H54 (cell line): ENCODE measurements at regions not wholly inside any gene's neighbourhood (a gene's known extent, or its start where the extent isn't known, plus 50 kb on each side); places are given as distances from the start of the nearest gene placed in this dataset.
"Not testable (repeated sequence)": the region's sequence is repeated elsewhere in the genome, so short reads cannot be mapped to it uniquely, and the experiment has no call there.

ENCODE experiments used
- DNase-seq: peaks from one replicate; pipeline ENCODE4 v3.0.0; 2011; ENCODE audit warnings: low spot score, mixed read lengths; ENCODE audit not compliant: insufficient read length
- FAIRE-seq: peaks from 3 replicates; lab custom pipeline; 2011; peaks lifted over from hg19 to GRCh38; lab: Jason Lieb, UNC
- POLR2A ChIP-seq: IDR thresholded peaks from 2 replicates; pipeline ENCODE4 v1.6.1; 2011; ENCODE audit warnings: low read depth, mild to moderate bottlenecking, low read length

- FAIRE-seq (no peak), DNase-seq (no peak)
- TF ChIP-seq POLR2A: no peak
These were observed 389.8 kb upstream of the SEMA6A start for GRCh38 chr5:116964438-116964837.

DNA sequence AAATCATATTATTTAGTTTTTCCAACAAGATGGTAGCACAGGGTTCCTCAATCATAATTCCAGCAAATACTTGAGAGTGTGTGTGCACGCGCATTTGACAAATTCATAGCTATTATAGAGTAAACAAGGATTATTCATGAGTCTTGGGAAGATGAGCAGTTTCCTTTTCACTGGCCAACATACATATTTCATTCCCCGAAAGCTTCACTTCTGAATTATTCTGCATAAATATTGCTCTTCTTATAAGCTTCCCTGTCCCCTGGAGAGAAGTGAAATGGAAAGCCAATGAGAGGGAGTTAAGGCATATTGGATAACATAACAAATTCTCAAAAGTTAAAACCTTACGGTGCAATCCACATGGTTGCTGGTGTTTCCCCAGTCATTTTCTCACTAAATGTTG is 386.4 kb upstream of the SEMA6A start:
- DNase-seq (no peak), FAIRE-seq (no peak)

DNA sequence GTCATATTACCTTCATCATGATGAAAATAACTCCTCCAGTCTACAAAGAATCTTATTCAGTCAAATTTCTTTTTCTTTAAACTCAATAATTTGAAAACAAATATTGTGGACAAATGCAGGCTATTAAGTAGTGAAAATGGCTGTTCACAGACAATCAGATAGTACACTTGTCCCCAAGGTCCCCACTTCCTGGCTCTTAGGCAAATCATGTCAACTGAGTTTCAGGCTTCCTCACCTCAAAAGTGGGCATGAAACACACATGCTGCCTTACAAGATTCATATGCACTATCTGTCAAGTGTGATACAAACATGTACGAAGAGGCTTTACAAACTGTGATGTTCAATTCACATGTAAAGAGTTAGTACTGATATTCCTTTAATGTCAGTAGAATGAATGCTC is 385.2 kb upstream of the SEMA6A start:
- no peak for TF ChIP-seq POLR2A
- no peak for FAIRE-seq
- no peak for DNase-seq

More for the DNA sequence above, 386.4 kb upstream of the SEMA6A start:
- TF ChIP-seq POLR2A: no peak

DNA sequence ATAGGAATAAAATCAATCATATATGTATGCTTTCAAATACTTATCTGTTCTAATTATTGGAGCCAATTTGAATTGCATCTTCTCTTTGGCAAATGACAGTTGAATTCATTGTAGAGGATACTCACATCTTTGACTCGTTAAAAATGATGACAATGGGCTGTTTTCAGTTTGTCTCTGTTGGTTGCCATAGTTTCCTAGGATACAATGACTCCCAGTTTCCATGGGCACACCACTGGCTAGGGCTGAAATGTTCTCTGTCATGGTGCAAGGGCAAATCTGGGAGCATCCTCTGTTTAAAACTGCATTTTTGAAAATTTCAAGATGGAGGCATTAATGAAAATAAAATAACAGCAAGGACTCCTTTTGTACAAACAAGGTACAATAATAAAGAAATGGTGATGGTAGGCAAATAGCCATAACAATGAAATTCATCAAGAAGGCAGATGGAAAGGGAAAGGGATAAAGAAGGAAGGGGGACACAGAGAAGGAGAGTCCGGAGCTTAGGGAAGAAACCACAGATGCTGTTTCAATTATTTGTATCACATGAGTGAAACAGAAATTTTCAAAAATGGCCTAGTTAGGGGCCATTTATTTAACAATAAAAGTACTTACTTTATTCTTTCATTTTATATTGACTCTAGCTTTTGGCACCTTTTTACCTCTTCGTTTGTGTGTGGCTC is 378.8 kb upstream of the SEMA6A start:
- TF ChIP-seq POLR2A: no peak
- no peak for DNase-seq
- no peak for FAIRE-seq

GRCh38 chr5:116951219-116951618 is 376.6 kb upstream of the SEMA6A start:
- no peak for DNase-seq
- FAIRE-seq: no peak
- no peak for TF ChIP-seq POLR2A

DNA sequence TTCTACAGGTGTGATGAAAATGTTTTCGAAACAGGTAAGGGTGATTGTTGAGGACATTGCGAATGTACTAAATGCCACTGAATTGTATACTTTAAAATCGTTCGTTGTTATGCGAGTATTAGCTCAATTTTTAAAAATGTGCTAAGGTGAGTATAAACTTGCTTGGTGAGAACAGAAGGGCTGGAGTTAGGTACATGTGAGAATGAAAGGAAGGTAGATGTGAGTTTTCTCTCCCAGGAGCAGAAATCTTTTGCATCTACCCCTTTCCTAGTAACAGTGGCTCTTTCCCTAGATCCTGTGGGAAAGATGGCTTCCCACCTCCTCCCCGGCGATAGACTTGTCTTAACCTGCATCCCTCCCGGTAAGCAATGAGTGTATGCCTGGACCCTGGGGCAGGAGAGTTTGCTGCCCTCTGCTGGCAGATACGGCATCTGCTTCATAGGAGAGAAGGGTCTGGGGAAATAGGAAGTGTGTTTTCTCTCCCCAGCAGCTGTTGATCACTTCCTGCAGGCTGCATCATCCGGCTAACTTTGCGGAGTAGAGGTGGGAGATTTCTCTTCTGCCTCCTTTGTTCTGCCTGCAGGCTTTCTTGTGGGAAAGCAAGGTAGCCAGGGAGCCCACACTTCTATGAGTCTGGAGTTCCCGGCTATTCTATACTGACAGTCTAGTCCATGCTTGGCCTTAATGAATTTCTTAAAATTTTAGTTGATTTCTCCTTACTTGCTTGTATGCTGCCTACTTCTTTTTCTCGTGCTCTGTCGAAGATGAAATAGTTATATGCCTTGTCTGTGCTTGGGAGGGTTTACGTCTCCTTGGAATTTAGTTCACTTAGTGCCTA is 373.3 kb upstream of the SEMA6A start:
- DNase-seq (peak; percentile 22), FAIRE-seq (no peak)
- no peak for TF ChIP-seq POLR2A

GRCh38 chr5:116945613-116946382 is 371.2 kb upstream of the SEMA6A start:
- not testable (repeated sequence) for FAIRE-seq, DNase-seq

DNA sequence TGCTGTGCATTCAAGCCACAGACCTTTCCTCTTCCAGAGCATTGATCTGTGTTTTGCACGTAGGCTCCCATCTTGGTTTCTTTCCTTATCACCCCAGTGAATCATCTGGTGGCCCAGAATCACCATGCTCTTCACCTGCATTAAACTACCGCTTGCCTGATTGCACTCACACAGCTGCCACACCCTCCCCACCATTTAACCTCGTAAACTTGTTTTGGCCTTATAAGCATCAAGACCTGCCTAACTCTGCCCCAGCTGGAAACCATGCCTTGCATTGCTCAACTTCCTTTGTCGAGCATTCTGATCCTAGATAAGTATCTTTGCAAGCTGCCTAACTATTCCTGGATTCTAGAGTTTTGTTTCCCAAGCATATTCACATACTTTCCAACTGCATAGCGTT is 369.6 kb upstream of the SEMA6A start:
- DNase-seq: no peak
- no peak for FAIRE-seq

DNA sequence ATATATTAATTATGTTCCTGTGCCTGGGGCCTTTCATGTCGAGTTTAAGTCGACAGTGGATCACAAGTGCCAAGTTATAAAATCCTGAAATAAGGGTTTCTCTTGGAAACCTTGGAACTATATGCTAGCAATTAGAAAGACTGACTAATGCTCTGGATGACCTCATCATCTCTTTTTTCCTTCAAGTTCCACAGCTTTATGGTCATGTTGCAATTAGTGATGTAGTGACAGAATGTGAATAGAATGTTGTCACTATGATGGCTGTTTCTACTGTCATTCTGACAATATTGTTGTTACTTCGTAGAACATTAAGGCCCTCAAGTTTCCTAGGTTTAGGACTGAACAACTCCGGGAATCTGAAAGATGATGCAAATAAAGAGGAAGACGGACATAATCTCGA is 368.0 kb upstream of the SEMA6A start:
- no peak for TF ChIP-seq POLR2A
- FAIRE-seq (no peak), DNase-seq (no peak)

More for the DNA sequence above, 369.6 kb upstream of the SEMA6A start:
- TF ChIP-seq POLR2A: no peak

DNA sequence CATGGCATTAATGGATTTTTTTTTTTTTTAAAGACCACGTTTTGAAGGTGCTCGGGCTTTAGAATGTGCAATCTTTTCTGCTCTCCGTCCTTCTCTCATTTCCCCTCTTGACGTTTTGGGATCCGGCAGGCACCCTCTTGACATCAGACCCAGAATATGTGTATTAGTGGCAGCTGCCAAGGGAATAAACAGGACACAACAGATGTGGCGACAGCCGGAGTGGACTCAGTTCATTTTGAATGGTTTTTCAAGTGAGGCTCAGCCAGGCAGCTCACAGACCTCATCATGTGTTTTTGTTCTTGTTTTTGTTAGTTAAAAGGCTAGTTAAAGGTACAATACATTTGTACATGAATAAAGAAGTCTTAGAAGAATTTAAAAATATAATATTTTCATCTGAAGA is 365.0 kb upstream of the SEMA6A start:
- no peak for TF ChIP-seq POLR2A
- no peak for DNase-seq
- no peak for FAIRE-seq

DNA sequence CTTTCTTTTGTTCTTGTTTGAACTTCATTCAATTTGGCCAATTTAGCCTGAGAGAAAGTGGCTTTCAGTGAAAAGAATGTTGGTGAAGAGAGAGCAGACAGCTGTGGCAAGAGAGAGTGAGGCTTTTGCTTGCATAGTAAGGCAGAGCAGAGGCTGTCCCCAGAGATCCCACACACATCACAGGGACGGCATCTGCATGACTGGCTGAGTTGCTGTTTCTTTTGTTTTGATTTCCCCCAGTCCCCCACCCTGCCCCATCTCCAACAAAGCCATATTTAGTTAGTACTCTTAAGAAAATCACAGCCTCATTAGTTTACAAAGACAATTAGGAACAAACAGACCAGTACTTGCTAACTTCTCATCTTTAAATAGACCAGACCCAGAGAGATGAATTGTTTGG is 363.9 kb upstream of the SEMA6A start:
- no peak for TF ChIP-seq POLR2A
- FAIRE-seq (no peak), DNase-seq (no peak)

- TF ChIP-seq POLR2A: no peak
These were observed 361.0 kb upstream of the SEMA6A start for GRCh38 chr5:116935561-116936162.

DNA sequence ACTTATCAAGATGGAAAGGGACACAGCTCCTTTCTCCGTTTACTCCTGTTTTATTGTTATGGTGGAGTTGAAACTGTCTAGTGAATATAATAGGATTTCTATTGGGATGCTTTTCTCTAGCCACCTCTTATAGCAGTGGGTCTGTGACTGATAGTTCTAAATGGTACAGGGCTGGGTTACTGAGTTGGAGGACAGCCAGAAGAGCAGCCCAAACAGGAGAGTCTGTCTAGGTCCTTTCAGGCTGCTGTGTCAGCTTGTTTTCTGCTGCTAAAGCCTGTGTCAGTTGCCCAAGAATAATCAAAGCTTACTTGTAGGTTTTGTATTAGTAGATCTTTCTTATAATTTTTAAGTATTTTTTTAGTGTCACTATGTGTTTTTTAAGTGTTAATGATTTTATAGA is 356.0 kb upstream of the SEMA6A start:
- DNase-seq (no peak), FAIRE-seq (no peak)
- no peak for TF ChIP-seq POLR2A

More at GRCh38 chr5:116935561-116936162, 361.0 kb upstream of the SEMA6A start:
- FAIRE-seq (no peak), DNase-seq (no peak)

- no peak for DNase-seq
- no peak for FAIRE-seq
- TF ChIP-seq POLR2A: no peak
These were observed 348.7 kb upstream of the SEMA6A start for GRCh38 chr5:116923344-116923743.
